ENCODE measurements at regions not wholly inside any gene's neighbourhood (a gene's known extent, or its start where the extent isn't known, plus 50 kb on each side); places are given as distances from the start of the nearest gene placed in this dataset.
A peak's percentile ranks its signal among the peaks of the same experiment; 100 is the strongest.

DNA sequence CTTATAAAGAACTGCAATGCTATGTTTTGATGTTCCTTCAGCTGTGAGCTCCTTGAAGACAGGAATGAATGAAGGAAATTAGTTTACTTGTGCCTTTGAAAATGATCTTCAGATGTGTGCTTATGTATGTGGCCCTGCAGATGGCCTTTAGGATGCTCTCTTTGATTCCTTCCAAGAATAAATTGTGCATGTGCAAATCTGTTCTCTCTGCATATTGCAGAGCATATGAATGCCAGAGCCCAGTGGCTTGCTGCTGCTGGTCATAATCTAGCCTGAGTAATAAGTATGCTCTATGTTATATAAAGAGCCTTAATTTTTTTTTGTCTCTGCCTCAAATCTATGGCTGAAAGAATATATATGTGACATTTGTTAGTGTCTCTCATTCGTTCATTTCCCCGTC is 341.9 kb upstream of the NOVA1 start:
- no peaks in the 10 kb centered on the region for H3K27me3 Mint-ChIP-seq

DNA sequence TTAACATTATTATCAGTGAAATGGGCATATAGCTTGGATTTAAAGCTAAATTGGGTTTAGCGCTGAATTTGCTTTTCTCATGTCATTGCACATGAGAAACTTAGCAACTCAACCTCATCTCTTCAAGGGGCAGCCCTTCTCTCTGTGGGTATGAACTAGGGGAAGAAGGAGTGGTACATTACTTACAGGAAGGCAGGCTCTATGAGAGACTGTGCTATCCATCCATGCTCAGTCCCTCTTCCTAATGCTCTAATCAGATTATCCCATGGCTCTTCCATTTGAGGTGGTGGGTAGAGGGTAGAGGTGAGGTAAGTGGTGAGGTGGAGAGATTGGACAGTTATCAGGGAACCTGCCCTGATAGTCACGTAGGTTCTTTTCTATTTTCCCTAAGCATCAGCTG is 343.7 kb upstream of the NOVA1 start:
- Mint-ChIP-seq H3K4me1 (ENCODE audit: low read depth) (no peaks in the 10 kb centered on the region), H3K27me3 (no peaks in the 10 kb centered on the region), H3K27ac (no peak overlapping the region), H3K36me3 (ENCODE audit: insufficient read depth) (no peaks in the 10 kb centered on the region), H3K9me3 (ENCODE audit: low read depth) (peaks cover 8% of the 10 kb centered on the region), H3K4me3 (ENCODE audit: low read depth) (no peak overlapping the region)
- TF ChIP-seq, protein P1, sequence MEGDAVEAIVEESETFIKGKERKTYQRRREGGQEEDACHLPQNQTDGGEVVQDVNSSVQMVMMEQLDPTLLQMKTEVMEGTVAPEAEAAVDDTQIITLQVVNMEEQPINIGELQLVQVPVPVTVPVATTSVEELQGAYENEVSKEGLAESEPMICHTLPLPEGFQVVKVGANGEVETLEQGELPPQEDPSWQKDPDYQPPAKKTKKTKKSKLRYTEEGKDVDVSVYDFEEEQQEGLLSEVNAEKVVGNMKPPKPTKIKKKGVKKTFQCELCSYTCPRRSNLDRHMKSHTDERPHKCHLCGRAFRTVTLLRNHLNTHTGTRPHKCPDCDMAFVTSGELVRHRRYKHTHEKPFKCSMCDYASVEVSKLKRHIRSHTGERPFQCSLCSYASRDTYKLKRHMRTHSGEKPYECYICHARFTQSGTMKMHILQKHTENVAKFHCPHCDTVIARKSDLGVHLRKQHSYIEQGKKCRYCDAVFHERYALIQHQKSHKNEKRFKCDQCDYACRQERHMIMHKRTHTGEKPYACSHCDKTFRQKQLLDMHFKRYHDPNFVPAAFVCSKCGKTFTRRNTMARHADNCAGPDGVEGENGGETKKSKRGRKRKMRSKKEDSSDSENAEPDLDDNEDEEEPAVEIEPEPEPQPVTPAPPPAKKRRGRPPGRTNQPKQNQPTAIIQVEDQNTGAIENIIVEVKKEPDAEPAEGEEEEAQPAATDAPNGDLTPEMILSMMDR (IDR thresholded peaks at IDR 0.05; ENCODE audit: unreplicated experiment): no peak
- no peak for DNase-seq (ENCODE audit: low spot score, unreplicated experiment)

More for the DNA sequence above, 341.9 kb upstream of the NOVA1 start:
- no peak for DNase-seq (ENCODE audit: low spot score, unreplicated experiment)
- Mint-ChIP-seq H3K9me3 (ENCODE audit: low read depth) (peaks cover 14% of the 10 kb centered on the region), H3K4me1 (ENCODE audit: low read depth) (no peaks in the 10 kb centered on the region), H3K36me3 (ENCODE audit: insufficient read depth) (no peaks in the 10 kb centered on the region), H3K4me3 (ENCODE audit: low read depth) (no peak overlapping the region), H3K27ac (no peak overlapping the region)
- TF ChIP-seq, protein P1 (IDR thresholded peaks at IDR 0.05; ENCODE audit: unreplicated experiment): no peak

DNA sequence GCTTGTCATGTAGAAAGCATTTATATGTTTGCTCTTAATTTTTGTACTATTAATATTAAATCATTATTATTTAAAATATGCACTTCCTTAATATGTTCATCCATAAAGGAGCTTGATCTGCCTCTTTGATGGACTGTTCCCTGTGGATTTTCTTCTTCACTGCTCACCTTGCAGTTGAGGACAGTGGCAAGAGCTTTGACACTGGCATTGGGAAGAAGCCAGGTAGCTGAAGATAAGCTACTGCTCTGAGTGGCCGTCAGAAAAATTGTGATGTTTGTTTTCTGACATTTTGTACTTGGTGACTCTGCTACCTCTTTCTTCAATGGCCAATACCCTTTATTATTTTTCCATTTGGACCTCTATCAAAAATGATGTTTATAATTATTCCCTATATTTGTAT is 349.4 kb upstream of the NOVA1 start:
- Mint-ChIP-seq H3K27me3 (no peaks in the 10 kb centered on the region), H3K4me3 (ENCODE audit: low read depth) (no peak overlapping the region), H3K4me1 (ENCODE audit: low read depth) (no peaks in the 10 kb centered on the region), H3K9me3 (ENCODE audit: low read depth) (peaks cover 5% of the 10 kb centered on the region), H3K27ac (no peak overlapping the region), H3K36me3 (ENCODE audit: insufficient read depth) (no peaks in the 10 kb centered on the region)
- no peak for DNase-seq (ENCODE audit: low spot score, unreplicated experiment)
- TF ChIP-seq, protein P1 (IDR thresholded peaks at IDR 0.05; ENCODE audit: unreplicated experiment): no peak

DNA sequence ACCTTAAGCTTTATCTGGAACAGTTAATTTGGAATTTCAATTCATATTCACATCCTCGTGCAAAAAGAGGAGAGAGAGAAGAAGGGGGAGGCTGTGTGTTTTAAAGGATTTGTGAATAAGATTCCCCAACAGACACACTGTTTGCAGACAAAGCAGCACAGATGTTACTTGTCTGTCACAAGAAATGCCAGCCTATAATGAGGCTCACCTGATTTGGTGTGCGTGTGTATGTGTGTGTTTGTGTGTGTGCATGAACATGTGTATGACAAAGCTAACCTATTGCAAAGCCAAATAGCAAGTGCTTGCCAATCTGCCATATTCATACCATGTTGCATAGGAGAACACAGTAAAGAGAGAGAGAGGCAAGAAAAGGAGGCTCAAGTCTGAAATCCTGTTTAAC is 361.6 kb upstream of the NOVA1 start:
- H3K4me1 Mint-ChIP-seq (ENCODE audit: low read depth): peaks cover 10% of the 10 kb centered on the region
- H3K9me3 Mint-ChIP-seq (ENCODE audit: low read depth): no peaks in the 10 kb centered on the region
- H3K36me3 Mint-ChIP-seq (ENCODE audit: insufficient read depth): no peaks in the 10 kb centered on the region
- no peak overlapping the region for H3K4me3 Mint-ChIP-seq (ENCODE audit: low read depth)
- no peak for DNase-seq (ENCODE audit: low spot score, unreplicated experiment)
- no peaks in the 10 kb centered on the region for H3K27me3 Mint-ChIP-seq
- H3K27ac Mint-ChIP-seq: no peak overlapping the region
- TF ChIP-seq, protein P1 (IDR thresholded peaks at IDR 0.05; ENCODE audit: unreplicated experiment): no peak

DNA sequence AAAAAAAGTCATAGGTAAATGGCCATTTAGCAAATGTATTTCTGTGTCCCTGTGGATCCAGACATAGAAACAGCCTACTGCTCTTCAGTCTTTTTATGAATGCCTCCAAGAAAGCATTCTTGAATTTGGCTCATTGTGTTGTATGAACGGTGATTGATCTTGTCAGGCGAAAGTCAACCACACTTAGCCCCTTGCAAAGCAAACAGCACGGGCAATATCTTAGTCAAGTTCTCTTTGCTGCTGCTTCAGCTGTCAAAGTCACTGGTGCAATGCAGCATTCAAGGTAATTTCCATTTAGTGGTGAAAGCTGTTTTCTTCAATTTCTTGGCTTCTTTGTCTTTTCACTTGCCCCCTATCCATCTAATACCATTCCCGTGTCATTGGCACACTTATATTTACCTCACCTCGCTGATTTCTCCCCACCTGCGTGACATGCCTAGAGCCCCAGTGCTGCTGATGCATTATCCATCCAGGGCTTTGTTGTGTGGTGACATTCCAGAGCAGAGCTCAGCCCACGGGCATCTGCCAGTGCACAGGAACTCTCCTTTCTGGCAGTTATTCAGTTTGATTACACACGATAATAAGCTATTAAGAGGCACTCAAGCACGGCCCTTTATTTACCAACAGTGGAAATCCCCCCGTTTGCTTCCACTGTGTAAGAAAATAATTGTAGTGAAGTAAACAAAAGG is 362.3 kb upstream of the NOVA1 start:
- peak overlapping the region; percentile 9 for H3K27ac Mint-ChIP-seq
- TF ChIP-seq, protein P1 (IDR thresholded peaks at IDR 0.05; ENCODE audit: unreplicated experiment): no peak
- peak; percentile 9 for DNase-seq (ENCODE audit: low spot score, unreplicated experiment)
- no peaks in the 10 kb centered on the region for H3K27me3 Mint-ChIP-seq
- no peaks in the 10 kb centered on the region for H3K9me3 Mint-ChIP-seq (ENCODE audit: low read depth)
- H3K4me3 Mint-ChIP-seq (ENCODE audit: low read depth): no peak overlapping the region
- H3K4me1 Mint-ChIP-seq (ENCODE audit: low read depth): peaks cover 10% of the 10 kb centered on the region
- no peaks in the 10 kb centered on the region for H3K36me3 Mint-ChIP-seq (ENCODE audit: insufficient read depth)

All from progenitor cell of endocrine pancreas (in vitro differentiated cells).